Tibial artery (tissue), 4 donors: ENCODE measurements at regions not wholly inside any gene's neighbourhood (a gene's known extent, or its start where the extent isn't known, plus 50 kb on each side); places are given as distances from the start of the nearest gene placed in this dataset.
A peak's percentile ranks its signal among the peaks of the same experiment; 100 is the strongest.

Experiments used
- DNase-seq, 2 donors: peaks; one replicate each; pipeline ENCODE4 v3.0.0-alpha.2; 2019
- H3K27ac ChIP-seq, 2 donors: fragments of 200-600 bp; sonication (generic) in 1 of 2; 1 replicate in 1 of 2; 2 replicates in 1 of 2; pipeline ENCODE4 v1.5.1; 2018 to 2019; ENCODE audit warnings: mild to moderate bottlenecking in 1 of 2
- H3K27me3 ChIP-seq, 2 donors: fragments of 200-600 bp; sonication (generic) in 1 of 2; one replicate each; pipeline versions ENCODE4 v1.5.1 to v1.6.0; 2016 to 2019
- H3K36me3 ChIP-seq, 3 donors: fragments of 200-600 bp; sonication (generic) in 2 of 3; one replicate each; pipeline ENCODE4 v1.5.1; 2016 to 2019; ENCODE audit warnings: mild to moderate bottlenecking in 2 of 3
- H3K4me1 ChIP-seq, 4 donors: fragments of 200-600 bp; sonication (generic) in 2 of 4; 1 replicate in 3 of 4; 2 replicates in 1 of 4; pipeline ENCODE4 v1.5.1; 2016 to 2019
- H3K4me3 ChIP-seq, 2 donors: fragments of 200-600 bp; sonication (generic) in 1 of 2; 1 replicate in 1 of 2; 2 replicates in 1 of 2; pipeline ENCODE4 v1.5.1; 2018 to 2019; ENCODE audit warnings: mild to moderate bottlenecking in 2 of 2
- H3K9me3 ChIP-seq, 3 donors: fragments of 200-600 bp; sonication (generic) in 1 of 3; one replicate each; pipeline ENCODE4 v1.5.1; 2016 to 2019
- CTCF ChIP-seq, 2 experiments: fragments of 200-600 bp in 1 of 2; fragments of 450-650 bp in 1 of 2; IDR thresholded peaks; one replicate each; pipeline ENCODE4 v1.5.1; 2017 to 2019; ENCODE audit warnings: antibody characterized with exemption in 2 of 2, mild to moderate bottlenecking in 1 of 2, moderate library complexity in 1 of 2
- intact Hi-C: fragments of 100-400 bp; cut with DNase I; formaldehyde crosslinking; loops from one replicate; pipeline ENCODE4 v1.15.0; 2023; ENCODE audit warnings: low total_unique reads

GRCh38 chr5:175082346-175082745 lies 358.0 kb downstream of the MSX2 start:
- intact Hi-C loops = no loop called here
- Histone ChIP-seq H3K4me3 (no peak overlapping the region), H3K27me3 (no peaks in the 10 kb centered on the region), H3K27ac (no peak overlapping the region), H3K36me3 (no peaks in the 10 kb centered on the region), H3K4me1 (no peaks in the 10 kb centered on the region), H3K9me3 (no peaks in the 10 kb centered on the region)
- DNase-seq = no peak
- TF ChIP-seq CTCF (IDR thresholded peaks at IDR 0.05) = no peak

DNA sequence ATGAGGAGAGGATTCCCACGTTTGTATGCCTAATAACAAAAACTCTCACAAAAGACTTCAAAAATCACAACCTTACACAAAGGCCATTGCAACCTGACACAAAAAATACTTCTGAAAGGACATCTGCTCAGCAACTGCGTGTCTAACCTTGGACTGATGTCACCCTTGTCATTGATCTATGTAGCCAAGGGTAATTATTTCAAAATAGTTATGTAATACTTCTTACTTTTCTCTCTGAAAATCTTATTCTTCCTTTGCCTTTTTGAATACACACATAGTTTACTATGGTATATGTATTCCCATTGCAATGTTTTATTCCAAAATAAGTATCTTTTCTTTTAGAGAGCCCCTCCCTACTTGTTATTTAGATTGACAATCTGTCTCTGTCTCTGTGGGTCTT lies 355.3 kb downstream of the MSX2 start:
- intact Hi-C loops = no loop called here
- no peak for DNase-seq
- Histone ChIP-seq H3K9me3 (no peaks in the 10 kb centered on the region), H3K4me3 (no peak overlapping the region), H3K36me3 (no peaks in the 10 kb centered on the region), H3K4me1 (peaks cover 0 to 5% (median 0%) of the 10 kb centered on the region in 4 donors), H3K27ac (no peak overlapping the region), H3K27me3 (no peaks in the 10 kb centered on the region)
- no peak for TF ChIP-seq CTCF (IDR thresholded peaks at IDR 0.05)

- Histone ChIP-seq H3K27ac (no peak overlapping the region), H3K36me3 (no peaks in the 10 kb centered on the region), H3K27me3 (no peaks in the 10 kb centered on the region), H3K4me1 (peaks cover 0 to 13% (median 0%) of the 10 kb centered on the region in 4 donors), H3K9me3 (no peaks in the 10 kb centered on the region), H3K4me3 (no peak overlapping the region)
- DNase-seq = no peak
- no peak for TF ChIP-seq CTCF (IDR thresholded peaks at IDR 0.05)
- intact Hi-C loops = no loop called here
Observed at GRCh38 chr5:175070283-175070682, 345.9 kb downstream of the MSX2 start.

- H3K27ac ChIP-seq = peak overlapping the region in 1 of 2 donors; percentile 41
Observed at GRCh38 chr5:175060257-175060656, 335.9 kb downstream of the MSX2 start.

GRCh38 chr5:175059687-175060211 lies 335.4 kb downstream of the MSX2 start:
- Histone ChIP-seq H3K9me3 (no peaks in the 10 kb centered on the region), H3K27me3 (no peaks in the 10 kb centered on the region), H3K4me3 (peak overlapping the region; percentile 28 to 44), H3K4me1 (peaks cover 0 to 9% (median 2%) of the 10 kb centered on the region in 4 donors), H3K36me3 (no peaks in the 10 kb centered on the region), H3K27ac (peak overlapping the region in 1 of 2 donors; percentile 41)
- DNase-seq = peak; percentile 24 to 73
- no peak for TF ChIP-seq CTCF (IDR thresholded peaks at IDR 0.05)
- intact Hi-C loops = no loop called here

More at GRCh38 chr5:175060257-175060656, 335.9 kb downstream of the MSX2 start:
- no peak for DNase-seq
- Histone ChIP-seq H3K36me3 (no peaks in the 10 kb centered on the region), H3K4me3 (peak overlapping the region; percentile 28 to 44), H3K9me3 (no peaks in the 10 kb centered on the region), H3K4me1 (peaks cover 0 to 9% (median 2%) of the 10 kb centered on the region in 4 donors), H3K27me3 (no peaks in the 10 kb centered on the region)
- intact Hi-C loops = no loop called here
- TF ChIP-seq CTCF (IDR thresholded peaks at IDR 0.05) = no peak

GRCh38 chr5:175056831-175057230 lies 332.4 kb downstream of the MSX2 start:
- TF ChIP-seq CTCF (IDR thresholded peaks at IDR 0.05) = no peak
- H3K9me3 ChIP-seq = no peaks in the 10 kb centered on the region
- no peak overlapping the region for H3K27ac ChIP-seq
- no peaks in the 10 kb centered on the region for H3K27me3 ChIP-seq
- H3K4me1 ChIP-seq = peaks cover 0 to 9% (median 2%) of the 10 kb centered on the region in 4 donors
- DNase-seq = no peak
- intact Hi-C loops = no loop called here
- no peak overlapping the region for H3K4me3 ChIP-seq
- no peaks in the 10 kb centered on the region for H3K36me3 ChIP-seq
